ENCODE measurements at regions not wholly inside any gene's neighbourhood (a gene's known extent, or its start where the extent isn't known, plus 50 kb on each side); places are given as distances from the start of the nearest gene placed in this dataset.

GRCh38 chr14:61911574-61911973 is 149.4 kb downstream of the SNAPC1 start:
- no peak for TF ChIP-seq CTCF (IDR thresholded peaks at IDR 0.05; ENCODE audit: low read depth, low read length)

GRCh38 chr14:61918998-61919397 is 156.8 kb downstream of the SNAPC1 start:
- H3K4me3 ChIP-seq (ENCODE audit: low read depth, low read length): no peak overlapping the region
- no peak for TF ChIP-seq CTCF (IDR thresholded peaks at IDR 0.05; ENCODE audit: low read depth, low read length)

More at GRCh38 chr14:61911574-61911973, 149.4 kb downstream of the SNAPC1 start:
- no peak overlapping the region for H3K4me3 ChIP-seq (ENCODE audit: low read depth, low read length)

GRCh38 chr14:61923348-61923747 is 161.1 kb downstream of the SNAPC1 start:
- H3K4me3 ChIP-seq (ENCODE audit: low read depth, low read length): no peak overlapping the region
- TF ChIP-seq CTCF (IDR thresholded peaks at IDR 0.05; ENCODE audit: low read depth, low read length): peak; percentile 84

GRCh38 chr14:61925043-61925442 is 162.8 kb downstream of the SNAPC1 start:
- no peak for TF ChIP-seq CTCF (IDR thresholded peaks at IDR 0.05; ENCODE audit: low read depth, low read length)
- no peak overlapping the region for H3K4me3 ChIP-seq (ENCODE audit: low read depth, low read length)

GRCh38 chr14:61925732-61926435 is 163.7 kb downstream of the SNAPC1 start:
- H3K4me3 ChIP-seq (ENCODE audit: low read depth, low read length): no peak overlapping the region
- no peak for TF ChIP-seq CTCF (IDR thresholded peaks at IDR 0.05; ENCODE audit: low read depth, low read length)

- no peak for TF ChIP-seq CTCF (IDR thresholded peaks at IDR 0.05; ENCODE audit: low read depth, low read length)
- 0 out of 2 replicates have a peak overlapping the region, but pooled peaks have one; percentile 6 for H3K4me3 ChIP-seq (ENCODE audit: low read depth, low read length)
Measured at GRCh38 chr14:61927060-61927459, 164.8 kb downstream of the SNAPC1 start.

GRCh38 chr14:61927520-61927919 is 165.3 kb downstream of the SNAPC1 start:
- no peak for TF ChIP-seq CTCF (IDR thresholded peaks at IDR 0.05; ENCODE audit: low read depth, low read length)
- H3K4me3 ChIP-seq (ENCODE audit: low read depth, low read length): peak overlapping the region; percentile 34
